ENCODE measurements at regions not wholly inside any gene's neighbourhood (a gene's known extent, or its start where the extent isn't known, plus 50 kb on each side); places are given as distances from the start of the nearest gene placed in this dataset.

DNA sequence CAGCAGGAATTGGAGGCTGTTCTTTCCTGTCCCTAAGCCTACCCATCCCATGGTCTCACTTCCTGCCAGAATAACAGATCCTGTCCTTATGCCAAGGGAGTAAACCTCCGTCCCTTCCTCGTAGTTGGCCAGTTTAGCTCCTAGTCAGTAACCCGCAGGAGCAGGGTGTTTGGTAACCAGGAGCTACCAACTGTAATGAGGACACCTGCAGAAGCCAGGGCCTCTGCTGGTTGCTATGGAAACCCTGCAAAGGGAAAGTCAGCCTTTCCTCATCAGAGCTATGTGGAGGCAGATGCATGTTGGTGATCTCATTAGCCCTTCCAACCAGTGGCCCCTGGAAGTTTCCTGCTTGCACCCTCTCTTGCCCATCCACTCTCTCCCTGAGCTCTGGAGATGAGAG, 368.2 kb upstream of the SULF2 start:
- Histone ChIP-seq H3K4me3 (ENCODE audit: low read depth, low read length, poor library complexity, severe bottlenecking) (no peak overlapping the region), H3K9me3 (ENCODE audit: low read depth, low read length, poor library complexity, severe bottlenecking) (no peaks in the 10 kb centered on the region), H3K36me3 (ENCODE audit: insufficient read depth, low read length, poor library complexity, severe bottlenecking) (no peaks in the 10 kb centered on the region), H3K4me1 (ENCODE audit: insufficient read depth, low read length, poor library complexity, severe bottlenecking) (no peaks in the 10 kb centered on the region), H3K27me3 (replicated peaks; ENCODE audit: insufficient read depth, low read depth, low read length, poor library complexity) (peaks cover 19% of the 10 kb centered on the region), H3K27ac (ENCODE audit: low read depth, low read length, poor library complexity, severe bottlenecking) (no peak overlapping the region)
- no peak for TF ChIP-seq EZH2 (IDR thresholded peaks at IDR 0.05; ENCODE audit: borderline replicate concordance, low read depth, low read length, poor library complexity, severe bottlenecking)
- TF ChIP-seq, protein P1, sequence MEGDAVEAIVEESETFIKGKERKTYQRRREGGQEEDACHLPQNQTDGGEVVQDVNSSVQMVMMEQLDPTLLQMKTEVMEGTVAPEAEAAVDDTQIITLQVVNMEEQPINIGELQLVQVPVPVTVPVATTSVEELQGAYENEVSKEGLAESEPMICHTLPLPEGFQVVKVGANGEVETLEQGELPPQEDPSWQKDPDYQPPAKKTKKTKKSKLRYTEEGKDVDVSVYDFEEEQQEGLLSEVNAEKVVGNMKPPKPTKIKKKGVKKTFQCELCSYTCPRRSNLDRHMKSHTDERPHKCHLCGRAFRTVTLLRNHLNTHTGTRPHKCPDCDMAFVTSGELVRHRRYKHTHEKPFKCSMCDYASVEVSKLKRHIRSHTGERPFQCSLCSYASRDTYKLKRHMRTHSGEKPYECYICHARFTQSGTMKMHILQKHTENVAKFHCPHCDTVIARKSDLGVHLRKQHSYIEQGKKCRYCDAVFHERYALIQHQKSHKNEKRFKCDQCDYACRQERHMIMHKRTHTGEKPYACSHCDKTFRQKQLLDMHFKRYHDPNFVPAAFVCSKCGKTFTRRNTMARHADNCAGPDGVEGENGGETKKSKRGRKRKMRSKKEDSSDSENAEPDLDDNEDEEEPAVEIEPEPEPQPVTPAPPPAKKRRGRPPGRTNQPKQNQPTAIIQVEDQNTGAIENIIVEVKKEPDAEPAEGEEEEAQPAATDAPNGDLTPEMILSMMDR (conservative IDR thresholded peaks at IDR 0.05; ENCODE audit: low read depth, low read length): no peak
- intact Hi-C loops (cut with micrococcal nuclease; ENCODE audit: unreplicated experiment): no loop called here
- POLR2A ChIA-PET (ENCODE audit: low non-redundant PET): no interaction called here
- BruUV-seq (replicated peaks): no TSS peak
- CTCF ChIA-PET: no interaction called here
- no peak for DNase-seq (ENCODE audit: low spot score)

DNA sequence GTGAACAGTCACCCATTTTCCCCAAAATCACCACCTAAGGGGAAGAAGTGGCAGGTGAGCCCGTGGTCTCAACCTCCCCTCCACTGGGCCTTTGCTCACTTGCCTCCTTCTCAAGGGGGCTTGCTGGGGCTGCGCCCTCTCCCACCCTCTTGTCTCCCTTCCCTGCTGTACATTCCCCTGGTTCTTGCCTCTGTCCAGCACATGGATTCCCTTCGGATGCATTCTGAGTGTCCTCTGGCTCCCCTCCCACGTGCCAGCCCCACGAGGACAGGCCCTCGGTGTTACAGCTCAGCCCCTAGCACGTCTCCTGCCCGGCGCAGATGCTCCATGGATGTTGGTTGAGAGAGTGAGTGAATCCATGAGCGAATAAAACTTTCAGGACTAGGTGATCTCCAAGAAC, 367.8 kb upstream of the SULF2 start:
- ChIA-PET CTCF (no interaction called here), POLR2A (ENCODE audit: low non-redundant PET) (no interaction called here)
- TF ChIP-seq EZH2 (IDR thresholded peaks at IDR 0.05; ENCODE audit: borderline replicate concordance, low read depth, low read length, poor library complexity, severe bottlenecking): no peak
- TF ChIP-seq, protein P1 (conservative IDR thresholded peaks at IDR 0.05; ENCODE audit: low read depth, low read length): no peak
- no peak for DNase-seq (ENCODE audit: low spot score)
- Histone ChIP-seq H3K9me3 (ENCODE audit: low read depth, low read length, poor library complexity, severe bottlenecking) (no peaks in the 10 kb centered on the region), H3K4me1 (ENCODE audit: insufficient read depth, low read length, poor library complexity, severe bottlenecking) (no peaks in the 10 kb centered on the region), H3K27ac (ENCODE audit: low read depth, low read length, poor library complexity, severe bottlenecking) (no peak overlapping the region), H3K36me3 (ENCODE audit: insufficient read depth, low read length, poor library complexity, severe bottlenecking) (no peaks in the 10 kb centered on the region), H3K4me3 (ENCODE audit: low read depth, low read length, poor library complexity, severe bottlenecking) (no peak overlapping the region), H3K27me3 (replicated peaks; ENCODE audit: insufficient read depth, low read depth, low read length, poor library complexity) (peaks cover 15% of the 10 kb centered on the region)
- intact Hi-C loops (cut with micrococcal nuclease; ENCODE audit: unreplicated experiment): no loop called here
- no TSS peak for BruUV-seq (replicated peaks)

DNA sequence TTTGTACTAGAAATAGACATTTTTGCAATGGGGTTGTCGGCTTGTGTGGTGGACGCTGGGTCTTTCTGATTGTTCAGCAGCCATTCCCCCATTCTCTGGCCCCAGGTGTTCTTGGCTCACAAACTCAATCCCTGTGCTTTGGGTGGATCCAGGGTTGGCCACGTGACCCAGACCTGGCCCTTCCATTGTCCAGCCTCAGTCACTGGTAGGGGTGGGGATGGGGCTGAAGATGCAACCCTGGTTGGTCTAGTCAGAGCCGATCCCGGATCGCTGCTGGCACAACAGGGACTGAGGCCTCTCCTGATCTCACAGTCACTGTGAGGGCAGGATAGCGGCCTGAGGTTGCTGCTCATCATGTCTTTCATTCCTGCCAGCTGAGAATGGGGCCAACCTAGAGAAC, 365.3 kb upstream of the SULF2 start:
- intact Hi-C loops (cut with micrococcal nuclease; ENCODE audit: unreplicated experiment): no loop called here
- H3K4me1 ChIP-seq (ENCODE audit: insufficient read depth, low read length, poor library complexity, severe bottlenecking): no peaks in the 10 kb centered on the region
- H3K9me3 ChIP-seq (ENCODE audit: low read depth, low read length, poor library complexity, severe bottlenecking): no peaks in the 10 kb centered on the region
- DNase-seq (ENCODE audit: low spot score): no peak
- H3K36me3 ChIP-seq (ENCODE audit: insufficient read depth, low read length, poor library complexity, severe bottlenecking): no peaks in the 10 kb centered on the region
- TF ChIP-seq, protein P1 (conservative IDR thresholded peaks at IDR 0.05; ENCODE audit: low read depth, low read length): no peak
- TF ChIP-seq EZH2 (IDR thresholded peaks at IDR 0.05; ENCODE audit: borderline replicate concordance, low read depth, low read length, poor library complexity, severe bottlenecking): no peak
- CTCF ChIA-PET: no interaction called here
- peaks cover 13% of the 10 kb centered on the region for H3K27me3 ChIP-seq (replicated peaks; ENCODE audit: insufficient read depth, low read depth, low read length, poor library complexity)
- no TSS peak for BruUV-seq (replicated peaks)
- H3K4me3 ChIP-seq (ENCODE audit: low read depth, low read length, poor library complexity, severe bottlenecking): no peak overlapping the region
- no peak overlapping the region for H3K27ac ChIP-seq (ENCODE audit: low read depth, low read length, poor library complexity, severe bottlenecking)
- POLR2A ChIA-PET (ENCODE audit: low non-redundant PET): no interaction called here

Data from A673 (cell line).